HCT116 (cell line): ENCODE measurements at regions not wholly inside any gene's neighbourhood (a gene's known extent, or its start where the extent isn't known, plus 50 kb on each side); places are given as distances from the start of the nearest gene placed in this dataset.

ENCODE experiments used
- ATAC-seq: fragments of 200-7000 bp; cut with Tn5 transposase; 2 replicates; pipeline ENCODE4 v1.9.1; 2020; ENCODE audit warnings: mild to moderate bottlenecking, moderate library complexity
- BruUV-seq: library from RNA; stranded (reverse); fragments of 400-500 nt; replicated peaks from 2 replicates; lab custom pipeline; 2021; lab: Mats Ljungman, UMichigan
- CTCF ChIA-PET: fragments of 300-600 bp; sonication (Branson Sonifier 250); formaldehyde crosslinking; loops from one replicate; lab custom pipeline; 2021; ENCODE audit warnings: antibody characterized with exemption; lab: Charles Lee
- POLR2A ChIA-PET: fragments of 300-600, 350-600 bp; sonication (Branson Sonifier 250); formaldehyde crosslinking; loops from one replicate; lab custom pipeline; 2021; ENCODE audit warnings: antibody characterized with exemption; lab: Charles Lee
- RAD21 ChIA-PET, 2 experiments: fragments of 300-600 bp; sonication (Branson Sonifier 250); formaldehyde crosslinking; loops; one replicate each; lab custom pipeline; 2023; ENCODE audit warnings: low total read pairs in 2 of 2; ENCODE audit not compliant: uncharacterized antibody in 2 of 2, unreplicated experiment in 2 of 2, low non-redundant PET in 1 of 2; lab: Charles Lee
- DNase-seq: peaks from one replicate; pipeline ENCODE4 v3.0.0-alpha.2; 2010; ENCODE audit warnings: low read depth, low spot score
- H2AFZ ChIP-seq: fragments of 200-600 bp; shearing (Covaris generic), sonication (generic); 2 replicates; pipeline ENCODE4 v1.6.1; 2017; ENCODE audit warnings: low read depth, mixed run types, mixed read lengths, antibody characterized with exemption, low read length; ENCODE audit not compliant: poor library complexity, severe bottlenecking
- H3K27ac ChIP-seq: 2 replicates; pipeline ENCODE4 v1.5.1; 2012; ENCODE audit warnings: low read depth, low read length
- H3K27me3 ChIP-seq: fragments of 200-600 bp; sonication (generic); 2 replicates; pipeline ENCODE4 v1.6.1; 2016; ENCODE audit warnings: mixed run types, low read length, mixed read lengths; ENCODE audit not compliant: insufficient read depth
- H3K36me3 ChIP-seq, 2 experiments: fragments of 200-500 bp in 1 of 2; fragments of 200-600 bp in 1 of 2; sonication (Bioruptor generic) in 1 of 2; sonication (generic) in 1 of 2; 2 replicates each; pipeline versions ENCODE4 v1.5.1 to v1.6.1; 2014 to 2016; ENCODE audit warnings: low read length in 2 of 2, inconsistent platforms in 1 of 2, mixed read lengths in 1 of 2, mixed run types in 1 of 2; ENCODE audit not compliant: insufficient read depth in 2 of 2, control insufficient read depth in 1 of 2
- H3K4me1 ChIP-seq, 2 experiments: fragments of 200-600 bp in 1 of 2; sonication (generic) in 1 of 2; 2 replicates each; pipeline versions ENCODE4 v1.5.1 to v1.6.1; 2012 to 2017; ENCODE audit warnings: low read length in 2 of 2, inconsistent platforms in 1 of 2, mild to moderate bottlenecking in 1 of 2, mixed read lengths in 1 of 2, mixed run types in 1 of 2, moderate library complexity in 1 of 2; ENCODE audit not compliant: insufficient read depth in 2 of 2, control insufficient read depth in 1 of 2
- H3K4me2 ChIP-seq: fragments of 200-600 bp; sonication (generic); 2 replicates; pipeline ENCODE4 v1.6.1; 2017; ENCODE audit warnings: mixed run types, low read length, mixed read lengths
- H3K4me3 ChIP-seq, 2 experiments: fragments of 200-600 bp in 1 of 2; sonication (generic) in 1 of 2; replicated peaks in 1 of 2; 2 replicates each; pipeline ENCODE4 v1.5.1; 2011 to 2016; ENCODE audit warnings: low read length in 2 of 2, control low read depth in 1 of 2, low read depth in 1 of 2, mild to moderate bottlenecking in 1 of 2, mixed read lengths in 1 of 2, mixed run types in 1 of 2
- H3K79me2 ChIP-seq: fragments of 200-600 bp; sonication (generic); 2 replicates; pipeline ENCODE4 v1.6.1; 2017; ENCODE audit warnings: mild to moderate bottlenecking, mixed run types, low read length, moderate library complexity, mixed read lengths; ENCODE audit not compliant: insufficient read depth
- H3K9ac ChIP-seq: fragments of 200-600 bp; sonication (generic); 2 replicates; pipeline ENCODE4 v1.6.1; 2016; ENCODE audit warnings: low read length, mixed read lengths
- H3K9me2 ChIP-seq: fragments of 200-600 bp; sonication (generic), shearing (Covaris generic); 2 replicates; pipeline ENCODE4 v1.6.1; 2017; ENCODE audit warnings: mixed run types, mild to moderate bottlenecking, moderate library complexity; ENCODE audit not compliant: insufficient read depth
- H3K9me3 ChIP-seq, 2 experiments: fragments of 200-500 bp in 1 of 2; fragments of 200-600 bp in 1 of 2; sonication (Bioruptor generic) in 1 of 2; sonication (generic) in 1 of 2; 2 replicates each; pipeline ENCODE4 v1.6.1; 2014 to 2017; ENCODE audit warnings: low read length in 2 of 2, mixed read lengths in 2 of 2, inconsistent platforms in 1 of 2, low read depth in 1 of 2, mild to moderate bottlenecking in 1 of 2, mixed run types in 1 of 2, moderate library complexity in 1 of 2; ENCODE audit not compliant: control insufficient read depth in 1 of 2, insufficient read depth in 1 of 2
- H4K20me1 ChIP-seq: fragments of 200-600 bp; sonication (generic), shearing (Covaris generic); 2 replicates; pipeline ENCODE4 v1.6.1; 2017; ENCODE audit warnings: mixed run types, mild to moderate bottlenecking, moderate library complexity; ENCODE audit not compliant: insufficient read depth
- ELF1 ChIP-seq: IDR thresholded peaks from 2 replicates; pipeline ENCODE4 v1.6.1; 2012; ENCODE audit warnings: low read depth, borderline replicate concordance
- EZH2 ChIP-seq: fragments of 200-600 bp; sonication (generic); IDR thresholded peaks from 2 replicates; pipeline ENCODE4 v1.6.1; 2017; ENCODE audit warnings: antibody characterized with exemption, mixed run types
- FOSL1 ChIP-seq: IDR thresholded peaks from 2 replicates; pipeline ENCODE4 v1.6.1; 2012; ENCODE audit warnings: low read depth
- JUND ChIP-seq: IDR thresholded peaks from 2 replicates; pipeline ENCODE4 v1.6.1; 2012
- POLR2AphosphoS5 ChIP-seq: IDR thresholded peaks from 2 replicates; pipeline ENCODE4 v1.6.1; 2011; ENCODE audit warnings: mild to moderate bottlenecking, low read depth, low read length, moderate library complexity
- SIN3A ChIP-seq: IDR thresholded peaks from 2 replicates; pipeline ENCODE4 v1.6.1; 2012; ENCODE audit warnings: low read depth
- SP1 ChIP-seq: IDR thresholded peaks from 2 replicates; pipeline ENCODE4 v1.6.1; 2012; ENCODE audit warnings: low read depth
- TCF7L2 ChIP-seq: IDR thresholded peaks from 2 replicates; pipeline ENCODE4 v1.7.0; 2011; ENCODE audit warnings: borderline replicate concordance, inconsistent platforms; ENCODE audit not compliant: insufficient read depth, insufficient read length; ENCODE audit errors: extremely low read depth
- ZNF274 ChIP-seq: fragments of 200-500 bp; sonication (Bioruptor generic); IDR thresholded peaks from 2 replicates; pipeline ENCODE4 v1.6.1; 2014; ENCODE audit warnings: mild to moderate bottlenecking, low read depth, low read length, inconsistent platforms
- intact Hi-C: fragments of 100-400 bp; cut with micrococcal nuclease; formaldehyde crosslinking; loops from 2 replicates; pipeline ENCODE4 v1.10.0; 2022
- TF ChIP-seq, protein P1 (sequence below): IDR thresholded peaks from 2 replicates; pipeline ENCODE4 v1.6.1; 2012; ENCODE audit warnings: low read depth
- TF ChIP-seq, protein P2 (sequence below): IDR thresholded peaks from 2 replicates; pipeline ENCODE4 v1.6.1; 2012

DNA sequence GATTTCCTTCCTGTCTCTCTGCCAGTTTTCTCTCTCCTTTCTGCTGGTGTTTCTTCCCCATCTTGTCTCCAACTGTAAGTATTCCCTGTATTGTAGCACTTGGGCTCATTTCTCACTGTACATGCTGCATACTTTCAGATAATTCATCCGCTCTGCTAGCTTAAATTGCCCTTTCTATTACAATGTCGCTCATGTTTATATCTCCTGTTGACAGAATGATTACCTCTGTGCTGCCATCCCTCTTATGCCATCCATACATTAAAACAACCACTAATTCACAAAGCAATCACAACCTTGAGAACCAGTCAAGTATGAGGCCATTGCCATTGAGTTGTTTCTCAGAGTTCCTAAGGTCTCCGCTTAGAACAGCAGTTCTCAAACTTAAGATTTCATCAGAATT is 107.5 kb upstream of the SOX2 start:
- no peaks in the 10 kb centered on the region for H3K4me1 ChIP-seq
- no peak overlapping the region for H3K4me3 ChIP-seq
- no peak for TF ChIP-seq POLR2AphosphoS5
- no peak for TF ChIP-seq FOSL1
- TF ChIP-seq TCF7L2: no peak
- TF ChIP-seq, protein P1, sequence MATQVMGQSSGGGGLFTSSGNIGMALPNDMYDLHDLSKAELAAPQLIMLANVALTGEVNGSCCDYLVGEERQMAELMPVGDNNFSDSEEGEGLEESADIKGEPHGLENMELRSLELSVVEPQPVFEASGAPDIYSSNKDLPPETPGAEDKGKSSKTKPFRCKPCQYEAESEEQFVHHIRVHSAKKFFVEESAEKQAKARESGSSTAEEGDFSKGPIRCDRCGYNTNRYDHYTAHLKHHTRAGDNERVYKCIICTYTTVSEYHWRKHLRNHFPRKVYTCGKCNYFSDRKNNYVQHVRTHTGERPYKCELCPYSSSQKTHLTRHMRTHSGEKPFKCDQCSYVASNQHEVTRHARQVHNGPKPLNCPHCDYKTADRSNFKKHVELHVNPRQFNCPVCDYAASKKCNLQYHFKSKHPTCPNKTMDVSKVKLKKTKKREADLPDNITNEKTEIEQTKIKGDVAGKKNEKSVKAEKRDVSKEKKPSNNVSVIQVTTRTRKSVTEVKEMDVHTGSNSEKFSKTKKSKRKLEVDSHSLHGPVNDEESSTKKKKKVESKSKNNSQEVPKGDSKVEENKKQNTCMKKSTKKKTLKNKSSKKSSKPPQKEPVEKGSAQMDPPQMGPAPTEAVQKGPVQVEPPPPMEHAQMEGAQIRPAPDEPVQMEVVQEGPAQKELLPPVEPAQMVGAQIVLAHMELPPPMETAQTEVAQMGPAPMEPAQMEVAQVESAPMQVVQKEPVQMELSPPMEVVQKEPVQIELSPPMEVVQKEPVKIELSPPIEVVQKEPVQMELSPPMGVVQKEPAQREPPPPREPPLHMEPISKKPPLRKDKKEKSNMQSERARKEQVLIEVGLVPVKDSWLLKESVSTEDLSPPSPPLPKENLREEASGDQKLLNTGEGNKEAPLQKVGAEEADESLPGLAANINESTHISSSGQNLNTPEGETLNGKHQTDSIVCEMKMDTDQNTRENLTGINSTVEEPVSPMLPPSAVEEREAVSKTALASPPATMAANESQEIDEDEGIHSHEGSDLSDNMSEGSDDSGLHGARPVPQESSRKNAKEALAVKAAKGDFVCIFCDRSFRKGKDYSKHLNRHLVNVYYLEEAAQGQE: no peak
- TF ChIP-seq ZNF274: no peak
- no peak for TF ChIP-seq JUND
- TF ChIP-seq SIN3A: no peak
- TF ChIP-seq SP1: no peak
- no peak for TF ChIP-seq ELF1
- TF ChIP-seq, protein P2, sequence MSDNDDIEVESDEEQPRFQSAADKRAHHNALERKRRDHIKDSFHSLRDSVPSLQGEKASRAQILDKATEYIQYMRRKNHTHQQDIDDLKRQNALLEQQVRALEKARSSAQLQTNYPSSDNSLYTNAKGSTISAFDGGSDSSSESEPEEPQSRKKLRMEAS: no peak
- no peak for TF ChIP-seq EZH2
- no peak overlapping the region for H3K9ac ChIP-seq
- ChIA-PET CTCF (no interaction called here), RAD21 (no interaction called here), POLR2A (no interaction called here)
- H3K4me2 ChIP-seq: no peak overlapping the region
- H3K79me2 ChIP-seq: no peaks in the 10 kb centered on the region
- no peaks in the 10 kb centered on the region for H3K36me3 ChIP-seq
- H4K20me1 ChIP-seq: no peaks in the 10 kb centered on the region
- no peak for ATAC-seq
- DNase-seq: no peak
- H3K27ac ChIP-seq: no peak overlapping the region
- no peak overlapping the region for H2AFZ ChIP-seq
- no peaks in the 10 kb centered on the region for H3K9me3 ChIP-seq
- intact Hi-C loops: no loop called here
- BruUV-seq: no TSS peak
- H3K27me3 ChIP-seq: no peaks in the 10 kb centered on the region
- H3K9me2 ChIP-seq: no peaks in the 10 kb centered on the region
